KMS-11 (cell line): ENCODE measurements at regions not wholly inside any gene's neighbourhood (a gene's known extent, or its start where the extent isn't known, plus 50 kb on each side); places are given as distances from the start of the nearest gene placed in this dataset.

ENCODE experiments used
- H2AFZ ChIP-seq: fragments of 200-600 bp; sonication (generic); 2 replicates; pipeline ENCODE4 v1.6.1; 2016; ENCODE audit warnings: antibody characterized with exemption, mixed run types, low read depth
- H3K27ac ChIP-seq: fragments of 200-600 bp; sonication (generic); 2 replicates; pipeline ENCODE4 v1.6.1; 2016; ENCODE audit warnings: mild to moderate bottlenecking, mixed run types
- H3K27me3 ChIP-seq: fragments of 200-600 bp; sonication (generic); 2 replicates; pipeline ENCODE4 v1.6.1; 2017; ENCODE audit warnings: mild to moderate bottlenecking, low read depth, mixed run types, moderate library complexity; ENCODE audit not compliant: insufficient read depth
- H3K36me3 ChIP-seq: fragments of 200-600 bp; sonication (generic); 2 replicates; pipeline ENCODE4 v1.6.1; 2017; ENCODE audit warnings: mild to moderate bottlenecking, mixed run types; ENCODE audit not compliant: insufficient read depth
- H3K4me1 ChIP-seq: fragments of 200-600 bp; sonication (generic); 2 replicates; pipeline ENCODE4 v1.6.1; 2016; ENCODE audit warnings: mild to moderate bottlenecking, low read depth, mixed run types; ENCODE audit not compliant: poor library complexity, severe bottlenecking
- H3K4me2 ChIP-seq: fragments of 200-600 bp; sonication (generic); 2 replicates; pipeline ENCODE4 v1.7.0; 2016; ENCODE audit warnings: mild to moderate bottlenecking, mixed run types
- H3K4me3 ChIP-seq: fragments of 200-600 bp; sonication (generic); IDR thresholded peaks from 2 replicates; pipeline ENCODE4 v1.6.1; 2017; ENCODE audit warnings: low read depth, low read length, mixed read lengths; ENCODE audit not compliant: insufficient read depth
- H3K79me2 ChIP-seq: fragments of 200-600 bp; sonication (generic); 2 replicates; pipeline ENCODE4 v1.6.1; 2016; ENCODE audit warnings: low read depth, mixed run types; ENCODE audit not compliant: insufficient read depth
- H3K9ac ChIP-seq: fragments of 200-600 bp; sonication (generic); 2 replicates; pipeline ENCODE4 v1.6.1; 2016; ENCODE audit warnings: mild to moderate bottlenecking, mixed run types
- H4K20me1 ChIP-seq: fragments of 200-600 bp; sonication (generic); 2 replicates; pipeline ENCODE4 v1.6.1; 2016; ENCODE audit warnings: mild to moderate bottlenecking, mixed run types; ENCODE audit not compliant: insufficient read depth
- CTCF ChIP-seq: fragments of 200-600 bp; sonication (generic); conservative IDR thresholded peaks from 2 replicates; pipeline ENCODE4 v1.6.1; 2017; ENCODE audit warnings: low read depth, mild to moderate bottlenecking, antibody characterized with exemption, low read length, moderate library complexity, mixed read lengths

- no peak for TF ChIP-seq CTCF
- Histone ChIP-seq H3K27ac (no peak overlapping the region), H3K36me3 (no peaks in the 10 kb centered on the region)
These were observed 1296.5 kb downstream of the MAT2B start for GRCh38 chr5:164801910-164802309.

GRCh38 chr5:164809821-164810220, 1304.4 kb downstream of the MAT2B start:
- no peaks in the 10 kb centered on the region for H4K20me1 ChIP-seq
- no peak overlapping the region for H3K27ac ChIP-seq
- H3K4me3 ChIP-seq: no peak overlapping the region
- no peaks in the 10 kb centered on the region for H3K4me1 ChIP-seq
- H3K9ac ChIP-seq: no peak overlapping the region
- H3K27me3 ChIP-seq: no peaks in the 10 kb centered on the region
- H3K36me3 ChIP-seq: no peaks in the 10 kb centered on the region
- H2AFZ ChIP-seq: no peak overlapping the region
- no peak for TF ChIP-seq CTCF
- no peak overlapping the region for H3K4me2 ChIP-seq
- no peaks in the 10 kb centered on the region for H3K79me2 ChIP-seq

More at GRCh38 chr5:164801910-164802309, 1296.5 kb downstream of the MAT2B start:
- Histone ChIP-seq H3K9ac (no peak overlapping the region), H2AFZ (no peak overlapping the region), H3K4me1 (no peaks in the 10 kb centered on the region), H3K79me2 (no peaks in the 10 kb centered on the region), H3K27me3 (no peaks in the 10 kb centered on the region), H4K20me1 (no peaks in the 10 kb centered on the region), H3K4me2 (no peak overlapping the region), H3K4me3 (no peak overlapping the region)

DNA sequence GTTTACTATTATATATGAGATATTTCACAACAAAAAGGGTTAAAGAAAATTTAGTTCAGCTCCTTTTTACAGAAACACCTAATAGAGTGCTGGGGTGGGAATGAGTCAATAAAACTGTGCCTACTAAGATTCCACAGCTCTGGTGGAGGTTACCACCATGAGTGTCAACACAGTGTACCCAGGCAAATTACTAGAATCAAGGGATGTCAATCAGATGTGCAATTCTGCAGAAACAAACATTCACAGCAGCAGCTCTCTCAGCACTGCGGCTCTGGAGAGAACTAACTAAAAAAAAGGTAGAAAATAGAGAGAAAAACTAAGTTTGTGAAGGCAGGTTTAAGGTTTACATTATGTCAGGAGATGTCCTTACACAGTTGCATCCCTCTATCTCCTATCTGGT, 1313.0 kb downstream of the MAT2B start:
- no peak overlapping the region for H3K4me2 ChIP-seq
- no peaks in the 10 kb centered on the region for H3K36me3 ChIP-seq
- no peak overlapping the region for H3K9ac ChIP-seq
- H3K4me1 ChIP-seq: no peaks in the 10 kb centered on the region
- H3K79me2 ChIP-seq: no peaks in the 10 kb centered on the region
- no peak overlapping the region for H2AFZ ChIP-seq
- H3K27me3 ChIP-seq: no peaks in the 10 kb centered on the region
- TF ChIP-seq CTCF: no peak
- no peaks in the 10 kb centered on the region for H4K20me1 ChIP-seq
- H3K27ac ChIP-seq: no peak overlapping the region
- H3K4me3 ChIP-seq: no peak overlapping the region

DNA sequence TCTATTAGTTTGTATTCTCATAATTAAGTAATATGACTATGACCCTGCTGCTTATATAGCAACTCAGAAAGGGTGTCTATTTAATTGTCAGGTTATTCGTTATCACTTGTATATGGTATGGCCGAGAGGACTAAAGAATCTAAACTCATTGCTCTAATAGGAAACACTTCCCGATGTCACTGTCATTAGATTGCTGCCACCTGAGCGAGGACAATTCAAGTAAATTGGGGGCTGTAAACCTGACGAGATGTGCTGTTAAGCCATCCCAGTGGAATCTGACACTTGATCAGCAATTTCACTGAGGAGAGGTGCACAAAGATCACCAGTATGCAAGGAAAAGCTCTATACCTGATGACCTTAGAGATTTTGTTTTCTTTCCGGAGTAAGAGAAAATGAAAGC, 1319.3 kb downstream of the MAT2B start:
- no peaks in the 10 kb centered on the region for H3K27me3 ChIP-seq
- H2AFZ ChIP-seq: peak overlapping the region; percentile 59; the same call in 1 of the 2 replicates
- no peaks in the 10 kb centered on the region for H4K20me1 ChIP-seq
- peak overlapping the region; percentile 44 for H3K4me2 ChIP-seq
- no peaks in the 10 kb centered on the region for H3K79me2 ChIP-seq
- TF ChIP-seq CTCF: no peak
- H3K27ac ChIP-seq: no peak overlapping the region
- H3K4me1 ChIP-seq: no peaks in the 10 kb centered on the region
- no peak overlapping the region for H3K4me3 ChIP-seq
- no peaks in the 10 kb centered on the region for H3K36me3 ChIP-seq
- peak overlapping the region; percentile 27; the same call in 1 of the 2 replicates for H3K9ac ChIP-seq

DNA sequence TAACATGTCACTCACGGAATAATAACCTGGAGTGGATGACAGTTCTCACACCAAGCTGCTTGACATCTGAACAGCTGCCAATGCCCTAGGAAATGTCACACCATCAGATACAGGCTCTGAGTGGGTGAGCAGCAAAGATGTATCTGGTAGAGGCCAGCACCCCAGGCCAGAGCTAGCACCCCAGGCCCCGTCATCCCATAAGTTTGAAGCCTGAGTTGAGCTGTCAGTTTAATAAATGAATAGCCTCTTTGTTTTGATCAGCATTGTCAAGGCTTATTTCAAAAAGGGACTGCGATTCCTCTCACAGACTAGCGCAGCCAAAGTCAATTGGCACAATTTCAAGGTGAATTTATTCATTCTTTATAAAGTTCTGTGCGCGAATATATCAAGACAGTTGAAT, 1327.1 kb downstream of the MAT2B start:
- Histone ChIP-seq H3K4me1 (no peaks in the 10 kb centered on the region), H3K4me3 (no peak overlapping the region), H4K20me1 (no peaks in the 10 kb centered on the region), H3K36me3 (no peaks in the 10 kb centered on the region), H3K79me2 (no peaks in the 10 kb centered on the region), H3K27me3 (no peaks in the 10 kb centered on the region), H3K4me2 (no peak overlapping the region), H3K9ac (no peak overlapping the region), H2AFZ (no peak overlapping the region), H3K27ac (no peak overlapping the region)
- no peak for TF ChIP-seq CTCF
